Esophagus squamous epithelium (tissue), 5 donors: ENCODE measurements at regions not wholly inside any gene's neighbourhood (a gene's known extent, or its start where the extent isn't known, plus 50 kb on each side); places are given as distances from the start of the nearest gene placed in this dataset.

Source experiments
- DNase-seq: peaks from one replicate; lab custom pipeline; 2025; lab: John Stamatoyannopoulos, UW
- H3K27ac ChIP-seq, 4 donors: fragments of 200-600 bp; sonication (generic); one replicate each; pipeline ENCODE4 v1.5.1; 2016 to 2019; ENCODE audit warnings: mild to moderate bottlenecking in 1 of 4
- H3K27me3 ChIP-seq, 4 donors: fragments of 200-600 bp; sonication (generic); 1 replicate in 3 of 4; 2 replicates in 1 of 4; pipeline versions ENCODE4 v1.5.1 to v1.6.0; 2017 to 2021; ENCODE audit warnings: antibody characterized with exemption in 1 of 4
- H3K36me3 ChIP-seq, 3 donors: fragments of 200-600 bp; sonication (generic); one replicate each; pipeline ENCODE4 v1.5.1; 2016 to 2019
- H3K4me1 ChIP-seq, 3 donors: fragments of 200-600 bp; sonication (generic); one replicate each; pipeline ENCODE4 v1.5.1; 2017 to 2019
- H3K4me3 ChIP-seq, 4 donors: fragments of 200-600 bp; sonication (generic); 1 replicate in 3 of 4; 2 replicates in 1 of 4; pipeline ENCODE4 v1.5.1; 2016 to 2019; ENCODE audit warnings: mild to moderate bottlenecking in 2 of 4, moderate library complexity in 1 of 4
- H3K9me3 ChIP-seq, 3 donors: fragments of 200-600 bp; sonication (generic); one replicate each; pipeline ENCODE4 v1.5.1; 2016 to 2019
- POLR2A ChIP-seq, 4 donors: fragments of 450-650 bp; IDR thresholded peaks; one replicate each; pipeline ENCODE4 v1.6.1; 2017; ENCODE audit warnings: antibody characterized with exemption in 4 of 4, mild to moderate bottlenecking in 4 of 4, moderate library complexity in 3 of 4
- WGBS, 2 donors: methylation state at CpG; one replicate each; pipeline ENCODE4 v1.1.5; 2018; 5-methylcytosine and 5-hydroxymethylcytosine counted together
- intact Hi-C: fragments of 100-400 bp; cut with DNase I; formaldehyde crosslinking; loops from one replicate; pipeline ENCODE4 v1.15.0; 2022
- TF ChIP-seq, protein P1 (sequence below), 6 experiments: fragments of 450-650 bp in 4 of 6; fragments of 200-600 bp in 2 of 6; sonication (generic) in 2 of 6; IDR thresholded peaks; one replicate each; pipeline ENCODE4 v1.5.1; 2016 to 2019; ENCODE audit warnings: antibody characterized with exemption in 6 of 6, mild to moderate bottlenecking in 4 of 6, moderate library complexity in 4 of 6
- donor health status: DM: yes; HTN: yes; CAD: no.

DNA sequence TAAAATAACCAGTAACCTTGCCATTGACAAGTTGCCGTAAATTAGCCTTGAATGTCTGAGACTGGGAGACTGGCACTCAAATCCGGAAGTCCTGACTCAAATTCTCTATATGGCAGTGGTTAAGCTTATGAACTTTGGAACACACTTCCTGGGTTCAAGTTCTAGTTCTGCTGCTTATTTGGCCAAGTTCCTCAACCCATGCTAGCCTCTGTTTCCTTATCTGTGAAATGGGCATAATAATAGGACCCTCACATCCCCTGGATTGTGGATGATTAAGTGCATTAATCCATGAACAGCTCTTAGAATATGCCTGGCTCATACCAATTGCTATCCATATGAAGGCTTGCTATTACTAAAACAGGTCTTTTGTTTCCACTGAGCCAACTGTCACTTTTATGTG is 311.5 kb downstream of the EDEM1 start:
- TF ChIP-seq POLR2A (IDR thresholded peaks at IDR 0.05), result no peak
- TF ChIP-seq, protein P1, sequence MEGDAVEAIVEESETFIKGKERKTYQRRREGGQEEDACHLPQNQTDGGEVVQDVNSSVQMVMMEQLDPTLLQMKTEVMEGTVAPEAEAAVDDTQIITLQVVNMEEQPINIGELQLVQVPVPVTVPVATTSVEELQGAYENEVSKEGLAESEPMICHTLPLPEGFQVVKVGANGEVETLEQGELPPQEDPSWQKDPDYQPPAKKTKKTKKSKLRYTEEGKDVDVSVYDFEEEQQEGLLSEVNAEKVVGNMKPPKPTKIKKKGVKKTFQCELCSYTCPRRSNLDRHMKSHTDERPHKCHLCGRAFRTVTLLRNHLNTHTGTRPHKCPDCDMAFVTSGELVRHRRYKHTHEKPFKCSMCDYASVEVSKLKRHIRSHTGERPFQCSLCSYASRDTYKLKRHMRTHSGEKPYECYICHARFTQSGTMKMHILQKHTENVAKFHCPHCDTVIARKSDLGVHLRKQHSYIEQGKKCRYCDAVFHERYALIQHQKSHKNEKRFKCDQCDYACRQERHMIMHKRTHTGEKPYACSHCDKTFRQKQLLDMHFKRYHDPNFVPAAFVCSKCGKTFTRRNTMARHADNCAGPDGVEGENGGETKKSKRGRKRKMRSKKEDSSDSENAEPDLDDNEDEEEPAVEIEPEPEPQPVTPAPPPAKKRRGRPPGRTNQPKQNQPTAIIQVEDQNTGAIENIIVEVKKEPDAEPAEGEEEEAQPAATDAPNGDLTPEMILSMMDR (IDR thresholded peaks at IDR 0.05), result no peak
- intact Hi-C loops, result no loop called here
- Histone ChIP-seq H3K27me3 (no peaks in the 10 kb centered on the region), H3K4me3 (no peak overlapping the region), H3K4me1 (no peaks in the 10 kb centered on the region), H3K27ac (no peak overlapping the region), H3K36me3 (no peaks in the 10 kb centered on the region), H3K9me3 (no peaks in the 10 kb centered on the region)
- WGBS, 2 donors, result 91 to 93% methylated on average over 2 of the region's 2 CpGs
- no peak for DNase-seq

GRCh38 chr3:5499404-5499803 is 311.9 kb downstream of the EDEM1 start:
- no peak overlapping the region for H3K4me3 ChIP-seq
- H3K9me3 ChIP-seq, result no peaks in the 10 kb centered on the region
- H3K36me3 ChIP-seq, result no peaks in the 10 kb centered on the region
- H3K27ac ChIP-seq, result no peak overlapping the region
- 20 to 38% methylated on average over 1 of the region's 1 CpG for WGBS, 2 donors
- TF ChIP-seq, protein P1 (IDR thresholded peaks at IDR 0.05), result no peak
- no peak for TF ChIP-seq POLR2A (IDR thresholded peaks at IDR 0.05)
- H3K4me1 ChIP-seq, result no peaks in the 10 kb centered on the region
- intact Hi-C loops, result no loop called here
- no peak for DNase-seq
- no peaks in the 10 kb centered on the region for H3K27me3 ChIP-seq

DNA sequence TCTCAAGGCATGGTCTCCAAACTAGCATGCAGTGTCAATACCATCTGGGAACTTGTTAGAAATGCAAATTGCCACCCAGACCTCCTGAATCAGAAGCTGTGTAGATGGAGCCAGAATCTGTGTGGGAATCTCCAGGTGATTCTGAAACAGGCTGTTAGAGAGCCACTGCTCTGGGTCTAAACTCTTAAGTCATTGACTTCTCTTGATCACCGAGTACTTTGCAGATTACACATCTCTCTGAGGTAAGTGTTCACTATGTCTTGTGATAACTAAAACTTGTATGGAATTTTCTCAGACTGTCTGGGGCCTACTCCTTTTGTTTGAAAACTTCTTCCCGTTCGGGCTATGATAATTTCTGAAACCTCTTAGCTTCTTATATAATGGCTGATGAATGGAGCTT is 315.6 kb downstream of the EDEM1 start:
- Histone ChIP-seq H3K27me3 (no peaks in the 10 kb centered on the region), H3K36me3 (no peaks in the 10 kb centered on the region), H3K4me3 (no peak overlapping the region), H3K27ac (no peak overlapping the region), H3K9me3 (no peaks in the 10 kb centered on the region), H3K4me1 (no peaks in the 10 kb centered on the region)
- DNase-seq, result no peak
- TF ChIP-seq, protein P1 (IDR thresholded peaks at IDR 0.05), result no peak
- no peak for TF ChIP-seq POLR2A (IDR thresholded peaks at IDR 0.05)
- intact Hi-C loops, result no loop called here
- 73 to 80% methylated on average over 3 of the region's 3 CpGs for WGBS, 2 donors

GRCh38 chr3:5504135-5504534 is 316.6 kb downstream of the EDEM1 start:
- Histone ChIP-seq H3K4me1 (no peaks in the 10 kb centered on the region), H3K27ac (no peak overlapping the region), H3K36me3 (no peaks in the 10 kb centered on the region), H3K4me3 (no peak overlapping the region), H3K9me3 (peaks cover 0 to 7% (median 4%) of the 10 kb centered on the region in 3 donors), H3K27me3 (no peaks in the 10 kb centered on the region)
- intact Hi-C loops, result no loop called here
- DNase-seq, result no peak
- TF ChIP-seq, protein P1 (IDR thresholded peaks at IDR 0.05), result no peak
- TF ChIP-seq POLR2A (IDR thresholded peaks at IDR 0.05), result no peak
- 63 to 64% methylated on average over 5 of the region's 5 CpGs for WGBS, 2 donors

DNA sequence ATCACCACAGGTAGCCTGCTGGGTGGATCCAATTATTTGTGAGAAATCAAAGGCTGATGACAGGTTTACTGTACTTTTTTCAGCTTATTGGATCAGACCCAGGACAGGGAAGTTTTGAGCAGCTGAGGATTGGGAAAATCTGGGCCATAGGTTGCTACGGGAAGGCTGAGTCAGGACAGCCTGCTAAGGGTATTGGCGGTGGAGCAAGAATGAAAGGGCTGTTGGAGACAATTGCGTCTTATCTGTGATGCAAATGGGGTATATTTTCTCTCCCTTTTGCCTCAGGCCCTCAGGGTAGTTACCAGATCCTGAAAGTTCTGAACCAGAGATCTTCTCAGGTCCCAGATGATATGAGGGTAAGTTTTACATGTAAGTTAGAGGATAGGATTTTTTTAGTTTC is 317.7 kb downstream of the EDEM1 start:
- intact Hi-C loops, result no loop called here
- H3K4me1 ChIP-seq, result no peaks in the 10 kb centered on the region
- WGBS, 2 donors, result 84 to 91% methylated on average over 3 of the region's 3 CpGs
- H3K27me3 ChIP-seq, result no peaks in the 10 kb centered on the region
- no peak for DNase-seq
- no peak overlapping the region for H3K4me3 ChIP-seq
- no peak for TF ChIP-seq POLR2A (IDR thresholded peaks at IDR 0.05)
- TF ChIP-seq, protein P1 (IDR thresholded peaks at IDR 0.05), result no peak
- peaks cover 0 to 16% (median 10%) of the 10 kb centered on the region in 3 donors for H3K9me3 ChIP-seq
- no peak overlapping the region for H3K27ac ChIP-seq
- no peaks in the 10 kb centered on the region for H3K36me3 ChIP-seq
